ENCODE measurements at regions not wholly inside any gene's neighbourhood (a gene's known extent, or its start where the extent isn't known, plus 50 kb on each side); places are given as distances from the start of the nearest gene placed in this dataset.
"Not testable (repeated sequence)": the region's sequence is repeated elsewhere in the genome, so short reads cannot be mapped to it uniquely, and the experiment has no call there.

DNA sequence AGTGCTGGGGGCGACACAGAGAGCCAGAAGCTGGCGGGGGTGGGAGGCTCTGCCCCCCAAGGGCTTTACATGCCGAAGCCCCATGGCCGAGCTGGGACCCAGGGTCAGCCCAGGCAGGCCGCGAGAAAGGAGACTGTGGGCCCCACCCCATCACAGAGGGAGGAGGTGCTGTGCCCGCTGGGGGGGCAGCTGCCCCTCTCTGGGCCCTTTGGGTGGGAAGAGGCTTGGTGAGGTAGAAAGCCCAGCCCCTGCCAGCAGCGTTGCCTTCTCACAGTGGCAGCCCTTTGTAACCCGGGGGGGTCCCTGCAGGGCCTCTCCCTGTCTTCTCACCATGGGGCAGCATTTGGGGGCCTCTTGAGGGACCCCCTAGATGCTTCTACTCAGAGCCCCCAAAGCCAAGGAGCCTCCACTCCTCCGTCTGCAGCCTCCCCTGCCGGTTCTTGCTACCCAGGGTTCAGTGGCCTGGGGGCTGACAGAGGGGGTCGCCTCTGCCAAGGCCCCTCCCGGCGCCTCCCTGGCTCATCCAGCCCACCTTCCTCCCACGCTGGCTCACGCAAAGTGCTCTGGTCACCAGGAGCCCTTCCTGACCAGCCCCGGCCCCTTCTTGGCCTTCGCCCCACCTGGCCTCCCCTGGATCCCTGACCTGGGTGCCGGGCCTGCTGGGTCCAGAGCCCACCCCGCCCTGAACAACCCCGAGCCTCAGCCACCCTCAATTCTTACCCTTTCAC, 2967.9 kb downstream of the RPIA start:
- TF ChIP-seq, protein P1, sequence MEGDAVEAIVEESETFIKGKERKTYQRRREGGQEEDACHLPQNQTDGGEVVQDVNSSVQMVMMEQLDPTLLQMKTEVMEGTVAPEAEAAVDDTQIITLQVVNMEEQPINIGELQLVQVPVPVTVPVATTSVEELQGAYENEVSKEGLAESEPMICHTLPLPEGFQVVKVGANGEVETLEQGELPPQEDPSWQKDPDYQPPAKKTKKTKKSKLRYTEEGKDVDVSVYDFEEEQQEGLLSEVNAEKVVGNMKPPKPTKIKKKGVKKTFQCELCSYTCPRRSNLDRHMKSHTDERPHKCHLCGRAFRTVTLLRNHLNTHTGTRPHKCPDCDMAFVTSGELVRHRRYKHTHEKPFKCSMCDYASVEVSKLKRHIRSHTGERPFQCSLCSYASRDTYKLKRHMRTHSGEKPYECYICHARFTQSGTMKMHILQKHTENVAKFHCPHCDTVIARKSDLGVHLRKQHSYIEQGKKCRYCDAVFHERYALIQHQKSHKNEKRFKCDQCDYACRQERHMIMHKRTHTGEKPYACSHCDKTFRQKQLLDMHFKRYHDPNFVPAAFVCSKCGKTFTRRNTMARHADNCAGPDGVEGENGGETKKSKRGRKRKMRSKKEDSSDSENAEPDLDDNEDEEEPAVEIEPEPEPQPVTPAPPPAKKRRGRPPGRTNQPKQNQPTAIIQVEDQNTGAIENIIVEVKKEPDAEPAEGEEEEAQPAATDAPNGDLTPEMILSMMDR (IDR thresholded peaks at IDR 0.05; ENCODE audit: low read depth, low read length) = not testable (repeated sequence)
- not testable (repeated sequence) for TF ChIP-seq EZH2phosphoT487 (IDR thresholded peaks at IDR 0.05; ENCODE audit: low read depth)

Data from OCI-LY3 (cell line).